ENCODE measurements at regions not wholly inside any gene's neighbourhood (a gene's known extent, or its start where the extent isn't known, plus 50 kb on each side); places are given as distances from the start of the nearest gene placed in this dataset.

GRCh38 chr12:94707892-94708291, 57.5 kb upstream of the TMCC3 start:
- ChIA-PET POLR2A (interaction anchor here (3.0 kb wide), 1 partner anchor 13 kb away, joined by 14 read pairs; no protein-coding TSS in a partner anchor), CTCF (interaction anchor here (4.9 kb wide), 1 partner anchor 167 kb away, joined by 33 read pairs; no protein-coding TSS in a partner anchor)
- Mint-ChIP-seq H3K27me3 (no peaks in the 10 kb centered on the region), H3K27ac (no peak overlapping the region), H3K9me3 (no peaks in the 10 kb centered on the region), H3K4me3 (no peak overlapping the region), H3K4me1 (peaks cover 52% of the 10 kb centered on the region), H3K36me3 (ENCODE audit: low read depth) (peaks cover 6% of the 10 kb centered on the region)
- ATAC-seq (ENCODE audit: low read depth) (no peak), DNase-seq (no peak)
- TF ChIP-seq, protein P1, sequence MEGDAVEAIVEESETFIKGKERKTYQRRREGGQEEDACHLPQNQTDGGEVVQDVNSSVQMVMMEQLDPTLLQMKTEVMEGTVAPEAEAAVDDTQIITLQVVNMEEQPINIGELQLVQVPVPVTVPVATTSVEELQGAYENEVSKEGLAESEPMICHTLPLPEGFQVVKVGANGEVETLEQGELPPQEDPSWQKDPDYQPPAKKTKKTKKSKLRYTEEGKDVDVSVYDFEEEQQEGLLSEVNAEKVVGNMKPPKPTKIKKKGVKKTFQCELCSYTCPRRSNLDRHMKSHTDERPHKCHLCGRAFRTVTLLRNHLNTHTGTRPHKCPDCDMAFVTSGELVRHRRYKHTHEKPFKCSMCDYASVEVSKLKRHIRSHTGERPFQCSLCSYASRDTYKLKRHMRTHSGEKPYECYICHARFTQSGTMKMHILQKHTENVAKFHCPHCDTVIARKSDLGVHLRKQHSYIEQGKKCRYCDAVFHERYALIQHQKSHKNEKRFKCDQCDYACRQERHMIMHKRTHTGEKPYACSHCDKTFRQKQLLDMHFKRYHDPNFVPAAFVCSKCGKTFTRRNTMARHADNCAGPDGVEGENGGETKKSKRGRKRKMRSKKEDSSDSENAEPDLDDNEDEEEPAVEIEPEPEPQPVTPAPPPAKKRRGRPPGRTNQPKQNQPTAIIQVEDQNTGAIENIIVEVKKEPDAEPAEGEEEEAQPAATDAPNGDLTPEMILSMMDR (IDR thresholded peaks at IDR 0.05) = no peak
- intact Hi-C loops (cut with micrococcal nuclease) = no loop called here

GRCh38 chr12:94707036-94707435, 56.7 kb upstream of the TMCC3 start:
- no peak overlapping the region for H3K27ac Mint-ChIP-seq
- ATAC-seq (ENCODE audit: low read depth) (no peak), DNase-seq (no peak)
- H3K27me3 Mint-ChIP-seq = no peaks in the 10 kb centered on the region
- CTCF ChIA-PET = interaction anchor here (1.2 to 4.9 kb wide), 3 partner anchors 14 to 168 kb away, joined by 3 to 33 read pairs (median 8); no protein-coding TSS in a partner anchor
- H3K4me3 Mint-ChIP-seq = no peak overlapping the region
- peaks cover 57% of the 10 kb centered on the region for H3K4me1 Mint-ChIP-seq
- POLR2A ChIA-PET = interaction anchor here (0.5 to 3.0 kb wide), 5 partner anchors 10 to 375 kb away, joined by 3 to 14 read pairs (median 5); no protein-coding TSS in a partner anchor
- no peaks in the 10 kb centered on the region for H3K9me3 Mint-ChIP-seq
- H3K36me3 Mint-ChIP-seq (ENCODE audit: low read depth) = peaks cover 6% of the 10 kb centered on the region
- intact Hi-C loops (cut with micrococcal nuclease) = no loop called here
- TF ChIP-seq, protein P1 (IDR thresholded peaks at IDR 0.05) = no peak

DNA sequence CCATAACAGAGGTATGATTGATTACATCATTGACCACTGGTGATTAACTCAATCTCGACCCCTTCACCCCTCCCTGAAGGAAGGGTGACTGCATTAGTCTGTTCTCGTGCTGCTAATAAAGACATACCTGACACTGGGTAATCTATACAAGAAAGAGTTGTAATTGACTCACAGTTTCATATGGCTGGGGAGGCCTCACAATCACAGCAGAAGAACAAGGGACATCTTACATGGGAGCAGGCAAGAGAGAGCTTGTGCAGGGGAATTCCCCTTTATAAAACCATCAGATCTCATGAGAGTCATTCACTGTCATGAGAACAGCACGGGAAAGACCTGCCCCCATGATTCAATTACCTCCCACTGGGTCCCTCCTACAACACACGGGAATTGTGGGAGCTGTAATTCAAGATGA, 55.9 kb upstream of the TMCC3 start:
- Mint-ChIP-seq H3K9me3 (no peaks in the 10 kb centered on the region), H3K4me3 (peak overlapping the region; percentile 53), H3K36me3 (ENCODE audit: low read depth) (peaks cover 6% of the 10 kb centered on the region), H3K4me1 (peaks cover 64% of the 10 kb centered on the region), H3K27ac (peak overlapping the region; percentile 79), H3K27me3 (no peaks in the 10 kb centered on the region)
- TF ChIP-seq, protein P1 (IDR thresholded peaks at IDR 0.05) = no peak
- intact Hi-C loops (cut with micrococcal nuclease) = loop anchor here (1.0 kb wide), 1 partner anchor 15 kb away; no protein-coding TSS in a partner anchor
- peak; percentile 79 for ATAC-seq (ENCODE audit: low read depth)
- DNase-seq = no peak
- ChIA-PET POLR2A (interaction anchor here (0.6 to 3.0 kb wide), 5 partner anchors 9 to 112 kb away, joined by 3 to 14 read pairs (median 4); no protein-coding TSS in a partner anchor), CTCF (interaction anchor here (0.6 to 4.9 kb wide), 4 partner anchors 15 to 1935 kb away, joined by 3 to 33 read pairs (median 6); no protein-coding TSS in a partner anchor)

GRCh38 chr12:94705676-94706075, 55.3 kb upstream of the TMCC3 start:
- Mint-ChIP-seq H3K27me3 (no peaks in the 10 kb centered on the region), H3K27ac (peak overlapping the region; percentile 79), H3K36me3 (ENCODE audit: low read depth) (peaks cover 6% of the 10 kb centered on the region), H3K4me1 (peaks cover 66% of the 10 kb centered on the region), H3K4me3 (no peak overlapping the region), H3K9me3 (no peaks in the 10 kb centered on the region)
- intact Hi-C loops (cut with micrococcal nuclease) = loop anchor here (1.0 to 2.0 kb wide), 2 partner anchors 16 to 23 kb away; no protein-coding TSS in a partner anchor
- ATAC-seq (ENCODE audit: low read depth) = no peak
- POLR2A ChIA-PET = interaction anchor here (0.6 to 3.0 kb wide), 4 partner anchors 15 to 112 kb away, joined by 3 to 14 read pairs (median 4); no protein-coding TSS in a partner anchor
- no peak for DNase-seq
- TF ChIP-seq, protein P1 (IDR thresholded peaks at IDR 0.05) = no peak
- CTCF ChIA-PET = interaction anchor here (1.8 to 4.9 kb wide), 2 partner anchors 15 to 169 kb away, joined by 8 to 33 read pairs; no protein-coding TSS in a partner anchor
